ENCODE measurements at regions not wholly inside any gene's neighbourhood (a gene's known extent, or its start where the extent isn't known, plus 50 kb on each side); places are given as distances from the start of the nearest gene placed in this dataset.

- H3K4me1 Mint-ChIP-seq: no peaks in the 10 kb centered on the region
- H3K9me3 Mint-ChIP-seq: no peaks in the 10 kb centered on the region
- H3K27ac Mint-ChIP-seq: no peak overlapping the region
- H3K27me3 Mint-ChIP-seq: peaks cover 3% of the 10 kb centered on the region
- H3K4me3 Mint-ChIP-seq: no peak overlapping the region
- H3K36me3 Mint-ChIP-seq: no peaks in the 10 kb centered on the region
Observed at GRCh38 chr11:134753771-134754520, 341.9 kb upstream of the B3GAT1 start.

- H3K36me3 Mint-ChIP-seq: no peaks in the 10 kb centered on the region
- no peak overlapping the region for H3K4me3 Mint-ChIP-seq
- H3K9me3 Mint-ChIP-seq: no peaks in the 10 kb centered on the region
- no peaks in the 10 kb centered on the region for H3K4me1 Mint-ChIP-seq
- H3K27me3 Mint-ChIP-seq: peaks cover 5% of the 10 kb centered on the region
- no peak overlapping the region for H3K27ac Mint-ChIP-seq
Observed at GRCh38 chr11:134752964-134753770, 341.1 kb upstream of the B3GAT1 start.

GRCh38 chr11:134752526-134752925 is 340.5 kb upstream of the B3GAT1 start:
- H3K36me3 Mint-ChIP-seq: no peaks in the 10 kb centered on the region
- no peak overlapping the region for H3K27ac Mint-ChIP-seq
- no peak overlapping the region for H3K4me3 Mint-ChIP-seq
- no peaks in the 10 kb centered on the region for H3K4me1 Mint-ChIP-seq
- H3K9me3 Mint-ChIP-seq: no peaks in the 10 kb centered on the region
- peaks cover 5% of the 10 kb centered on the region for H3K27me3 Mint-ChIP-seq

- no peaks in the 10 kb centered on the region for H3K9me3 Mint-ChIP-seq
- no peaks in the 10 kb centered on the region for H3K36me3 Mint-ChIP-seq
- no peak overlapping the region for H3K27ac Mint-ChIP-seq
- peaks cover 5% of the 10 kb centered on the region for H3K27me3 Mint-ChIP-seq
- H3K4me1 Mint-ChIP-seq: no peaks in the 10 kb centered on the region
- H3K4me3 Mint-ChIP-seq: no peak overlapping the region
Observed at GRCh38 chr11:134751766-134752165, 339.7 kb upstream of the B3GAT1 start.

GRCh38 chr11:134751031-134751585 is 339.1 kb upstream of the B3GAT1 start:
- no peaks in the 10 kb centered on the region for H3K36me3 Mint-ChIP-seq
- no peaks in the 10 kb centered on the region for H3K4me1 Mint-ChIP-seq
- peaks cover 5% of the 10 kb centered on the region for H3K27me3 Mint-ChIP-seq

GRCh38 chr11:134750619-134751018 is 338.6 kb upstream of the B3GAT1 start:
- H3K27me3 Mint-ChIP-seq: peaks cover 5% of the 10 kb centered on the region
- no peak overlapping the region for H3K27ac Mint-ChIP-seq
- H3K4me1 Mint-ChIP-seq: no peaks in the 10 kb centered on the region
- no peaks in the 10 kb centered on the region for H3K9me3 Mint-ChIP-seq
- no peaks in the 10 kb centered on the region for H3K36me3 Mint-ChIP-seq
- no peak overlapping the region for H3K4me3 Mint-ChIP-seq

More at GRCh38 chr11:134751031-134751585, 339.1 kb upstream of the B3GAT1 start:
- Mint-ChIP-seq H3K27ac (no peak overlapping the region), H3K4me3 (no peak overlapping the region), H3K9me3 (no peaks in the 10 kb centered on the region)

GRCh38 chr11:134749040-134749839 is 337.2 kb upstream of the B3GAT1 start:
- Mint-ChIP-seq H3K4me3 (no peak overlapping the region), H3K27me3 (peaks cover 8% of the 10 kb centered on the region), H3K36me3 (no peaks in the 10 kb centered on the region), H3K4me1 (no peaks in the 10 kb centered on the region), H3K9me3 (no peaks in the 10 kb centered on the region), H3K27ac (no peak overlapping the region)

- Mint-ChIP-seq H3K4me1 (no peaks in the 10 kb centered on the region), H3K9me3 (no peaks in the 10 kb centered on the region), H3K4me3 (no peak overlapping the region), H3K27ac (no peak overlapping the region), H3K27me3 (peaks cover 8% of the 10 kb centered on the region), H3K36me3 (no peaks in the 10 kb centered on the region)
Observed at GRCh38 chr11:134746609-134747008, 334.6 kb upstream of the B3GAT1 start.

- Mint-ChIP-seq H3K27ac (no peak overlapping the region), H3K27me3 (peaks cover 8% of the 10 kb centered on the region), H3K9me3 (no peaks in the 10 kb centered on the region), H3K4me3 (no peak overlapping the region), H3K4me1 (no peaks in the 10 kb centered on the region), H3K36me3 (no peaks in the 10 kb centered on the region)
Observed at GRCh38 chr11:134745456-134745855, 333.4 kb upstream of the B3GAT1 start.

GRCh38 chr11:134743820-134744195 is 331.8 kb upstream of the B3GAT1 start:
- Mint-ChIP-seq H3K4me1 (no peaks in the 10 kb centered on the region), H3K27ac (no peak overlapping the region), H3K36me3 (no peaks in the 10 kb centered on the region), H3K4me3 (no peak overlapping the region), H3K9me3 (no peaks in the 10 kb centered on the region), H3K27me3 (peaks cover 5% of the 10 kb centered on the region)

GRCh38 chr11:134742956-134743819 is 331.1 kb upstream of the B3GAT1 start:
- Mint-ChIP-seq H3K27me3 (peaks cover 3% of the 10 kb centered on the region), H3K27ac (no peak overlapping the region), H3K4me3 (no peak overlapping the region), H3K9me3 (no peaks in the 10 kb centered on the region), H3K36me3 (no peaks in the 10 kb centered on the region), H3K4me1 (no peaks in the 10 kb centered on the region)

- H3K27ac Mint-ChIP-seq: no peak overlapping the region
Observed at GRCh38 chr11:134742224-134742612, 330.2 kb upstream of the B3GAT1 start.

GRCh38 chr11:134741453-134742223 is 329.6 kb upstream of the B3GAT1 start:
- Mint-ChIP-seq H3K36me3 (no peaks in the 10 kb centered on the region), H3K27me3 (peaks cover 3% of the 10 kb centered on the region), H3K4me1 (no peaks in the 10 kb centered on the region), H3K9me3 (no peaks in the 10 kb centered on the region), H3K27ac (no peak overlapping the region), H3K4me3 (no peak overlapping the region)

More at GRCh38 chr11:134742224-134742612, 330.2 kb upstream of the B3GAT1 start:
- Mint-ChIP-seq H3K4me1 (no peaks in the 10 kb centered on the region), H3K9me3 (no peaks in the 10 kb centered on the region), H3K36me3 (no peaks in the 10 kb centered on the region), H3K27me3 (peaks cover 3% of the 10 kb centered on the region), H3K4me3 (no peak overlapping the region)

GRCh38 chr11:134740590-134741261 is 328.7 kb upstream of the B3GAT1 start:
- H3K4me3 Mint-ChIP-seq: no peak overlapping the region

More at GRCh38 chr11:134740590-134741261, 328.7 kb upstream of the B3GAT1 start:
- Mint-ChIP-seq H3K9me3 (no peaks in the 10 kb centered on the region), H3K4me1 (no peaks in the 10 kb centered on the region), H3K36me3 (no peaks in the 10 kb centered on the region), H3K27ac (no peak overlapping the region), H3K27me3 (peaks cover 3% of the 10 kb centered on the region)
